SU-DHL-6 (cell line): ENCODE measurements at regions not wholly inside any gene's neighbourhood (a gene's known extent, or its start where the extent isn't known, plus 50 kb on each side); places are given as distances from the start of the nearest gene placed in this dataset.

Experiments
- EZH2phosphoT487 ChIP-seq: fragments of 200-600 bp; sonication (generic), shearing (Covaris generic); conservative IDR thresholded peaks from 2 replicates; pipeline ENCODE4 v1.6.1; 2018; ENCODE audit warnings: mild to moderate bottlenecking, antibody characterized with exemption, low read length, moderate library complexity, mixed read lengths
- TF ChIP-seq, protein P1 (sequence below): fragments of 200-600 bp; sonication (generic); IDR thresholded peaks from one replicate; pipeline ENCODE4 v1.5.1; 2017; ENCODE audit warnings: antibody characterized with exemption, mild to moderate bottlenecking, low read length, moderate library complexity; ENCODE audit not compliant: insufficient read depth, poor library complexity, severe bottlenecking

DNA sequence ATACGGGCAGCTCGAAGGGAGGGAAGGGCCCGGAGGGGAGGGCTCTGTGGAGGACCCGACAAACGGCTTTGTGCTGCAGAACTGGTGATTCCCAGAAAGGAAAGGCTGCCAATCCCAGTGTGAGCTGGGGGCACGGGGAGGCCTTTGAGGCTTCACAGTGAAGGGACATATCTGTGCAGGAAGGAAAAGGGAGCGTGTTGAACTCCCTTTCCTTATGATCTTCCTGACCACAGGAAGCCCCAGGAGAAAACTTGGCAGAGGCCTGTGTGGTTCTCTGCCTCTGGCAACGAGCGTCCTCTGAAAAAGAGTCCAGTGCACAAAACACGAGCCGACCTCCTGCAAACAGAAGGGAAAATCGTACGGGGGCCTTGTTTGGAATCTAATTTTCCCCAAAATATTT is 683.5 kb upstream of the SALL3 start:
- TF ChIP-seq, protein P1, sequence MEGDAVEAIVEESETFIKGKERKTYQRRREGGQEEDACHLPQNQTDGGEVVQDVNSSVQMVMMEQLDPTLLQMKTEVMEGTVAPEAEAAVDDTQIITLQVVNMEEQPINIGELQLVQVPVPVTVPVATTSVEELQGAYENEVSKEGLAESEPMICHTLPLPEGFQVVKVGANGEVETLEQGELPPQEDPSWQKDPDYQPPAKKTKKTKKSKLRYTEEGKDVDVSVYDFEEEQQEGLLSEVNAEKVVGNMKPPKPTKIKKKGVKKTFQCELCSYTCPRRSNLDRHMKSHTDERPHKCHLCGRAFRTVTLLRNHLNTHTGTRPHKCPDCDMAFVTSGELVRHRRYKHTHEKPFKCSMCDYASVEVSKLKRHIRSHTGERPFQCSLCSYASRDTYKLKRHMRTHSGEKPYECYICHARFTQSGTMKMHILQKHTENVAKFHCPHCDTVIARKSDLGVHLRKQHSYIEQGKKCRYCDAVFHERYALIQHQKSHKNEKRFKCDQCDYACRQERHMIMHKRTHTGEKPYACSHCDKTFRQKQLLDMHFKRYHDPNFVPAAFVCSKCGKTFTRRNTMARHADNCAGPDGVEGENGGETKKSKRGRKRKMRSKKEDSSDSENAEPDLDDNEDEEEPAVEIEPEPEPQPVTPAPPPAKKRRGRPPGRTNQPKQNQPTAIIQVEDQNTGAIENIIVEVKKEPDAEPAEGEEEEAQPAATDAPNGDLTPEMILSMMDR, result no peak
- no peak for TF ChIP-seq EZH2phosphoT487
